HG03064 (cell line): ENCODE measurements at regions not wholly inside any gene's neighbourhood (a gene's known extent, or its start where the extent isn't known, plus 50 kb on each side); places are given as distances from the start of the nearest gene placed in this dataset.

Experiments
- ATAC-seq: cut with Tn5 transposase; IDR thresholded peaks from one replicate; pipeline ENCODE4 v1.9.1; 2021; ENCODE audit warnings: low read depth; ENCODE audit not compliant: unreplicated experiment

DNA sequence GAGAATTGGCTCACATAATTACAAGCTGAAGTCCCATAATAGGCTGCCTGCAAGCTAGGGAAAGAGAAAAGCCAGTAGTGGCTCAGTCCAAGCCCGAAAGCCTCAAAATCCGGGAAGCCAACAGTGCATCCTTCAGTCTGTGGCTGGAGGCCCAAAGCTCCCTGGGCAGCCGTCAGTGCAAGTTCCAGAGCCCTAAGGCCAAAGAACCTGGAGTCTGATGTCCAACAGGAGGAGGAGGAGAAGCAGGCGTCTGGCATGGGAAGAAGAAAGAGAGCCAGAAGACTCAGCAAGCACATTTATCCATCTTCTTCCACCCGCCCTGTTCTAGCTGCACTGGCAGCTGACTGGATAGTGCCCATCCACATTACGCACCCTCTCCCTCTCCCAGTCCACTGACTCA, 213.4 kb downstream of the GAS1 start:
- ATAC-seq, result no peak

DNA sequence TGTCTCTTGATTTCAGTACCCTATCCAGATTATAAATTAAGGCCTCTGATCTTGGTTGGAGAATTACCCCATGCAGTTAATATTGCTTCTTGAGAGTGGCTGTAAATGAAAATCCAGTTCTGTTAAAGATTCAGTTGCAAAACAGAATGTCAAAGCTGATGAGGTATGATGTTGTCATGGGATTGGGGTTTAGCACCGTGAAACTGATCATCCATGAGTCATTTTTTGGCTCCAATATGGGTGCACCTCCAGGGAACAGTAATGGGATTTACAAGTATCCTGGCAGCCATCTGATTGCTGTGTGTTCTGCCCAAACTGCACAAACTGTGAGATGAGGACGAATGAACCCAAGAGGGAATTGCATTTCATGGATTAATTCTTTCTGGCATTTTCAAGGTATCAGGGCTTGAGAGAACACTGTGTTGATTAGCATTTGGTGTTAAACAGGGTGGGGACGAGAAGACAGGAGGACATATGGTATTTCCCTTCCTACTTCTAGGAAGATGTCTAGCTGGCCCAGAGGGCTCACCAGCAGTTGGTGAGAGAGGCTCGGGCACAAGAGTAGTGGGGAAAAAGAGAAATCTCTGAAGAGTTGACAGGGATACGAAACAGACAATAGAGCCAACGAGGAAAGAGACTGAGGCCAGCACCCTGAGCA, 214.7 kb downstream of the GAS1 start:
- ATAC-seq, result no peak

DNA sequence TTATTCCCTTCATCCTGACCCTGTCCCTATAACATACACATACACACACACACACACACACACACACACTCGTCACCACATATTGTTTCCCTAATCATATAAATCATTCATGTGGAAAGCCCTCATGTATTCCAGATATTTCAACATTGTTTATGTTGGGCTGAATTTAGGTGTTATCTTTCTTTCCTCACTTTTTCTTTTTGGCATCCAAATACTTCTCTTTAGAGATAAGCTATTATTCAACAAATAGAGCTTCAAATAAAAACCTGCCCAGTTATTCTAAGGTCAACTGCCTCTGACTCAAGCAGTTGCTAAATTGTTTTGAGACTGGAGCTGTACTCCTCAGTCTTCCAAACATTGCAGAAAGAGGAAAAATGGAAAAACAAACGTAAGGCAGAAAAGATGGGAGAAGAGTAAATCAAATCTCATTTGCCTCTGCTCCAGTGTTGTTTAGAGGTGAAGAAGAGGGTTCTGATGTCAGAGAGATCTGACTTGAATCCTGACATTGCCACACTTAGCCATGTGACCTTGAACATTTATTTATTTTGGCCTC, 215.7 kb downstream of the GAS1 start:
- no peak for ATAC-seq

DNA sequence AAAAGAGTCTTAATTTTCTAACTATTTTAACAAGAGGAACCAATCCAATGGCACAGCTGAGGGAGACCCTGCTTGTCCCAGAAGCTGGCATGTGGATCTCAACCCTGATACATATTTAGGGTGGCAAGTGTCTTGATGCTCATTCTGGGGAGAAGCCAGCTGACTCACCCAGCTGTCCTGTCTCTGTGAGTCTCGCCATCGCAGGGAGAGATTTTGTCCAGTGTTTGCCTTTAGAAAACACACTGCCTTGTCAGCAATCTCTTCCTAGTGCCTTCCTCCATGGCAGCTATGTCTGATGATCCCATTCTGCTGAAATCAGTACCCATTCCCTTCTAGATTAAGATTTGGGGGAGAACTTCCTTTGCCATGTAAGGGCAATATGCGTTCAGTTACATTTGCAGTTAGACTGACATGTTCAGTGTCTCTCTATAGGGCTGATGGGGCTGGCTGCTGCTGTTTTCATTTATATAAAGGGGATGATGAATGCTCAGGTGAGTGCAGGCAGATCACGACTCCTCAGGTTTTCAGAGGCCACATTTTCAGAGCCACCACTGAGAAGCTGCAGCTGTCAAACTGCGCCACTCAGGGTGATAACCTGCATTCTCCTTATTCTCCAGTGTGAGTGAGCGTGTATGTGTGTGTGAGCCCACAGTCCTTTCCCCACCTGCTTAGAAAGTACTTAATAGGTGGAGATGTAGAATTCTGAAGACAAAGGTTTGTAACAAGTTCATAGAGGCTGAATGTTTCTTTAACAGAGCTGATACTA, 217.0 kb downstream of the GAS1 start:
- ATAC-seq, result no peak

DNA sequence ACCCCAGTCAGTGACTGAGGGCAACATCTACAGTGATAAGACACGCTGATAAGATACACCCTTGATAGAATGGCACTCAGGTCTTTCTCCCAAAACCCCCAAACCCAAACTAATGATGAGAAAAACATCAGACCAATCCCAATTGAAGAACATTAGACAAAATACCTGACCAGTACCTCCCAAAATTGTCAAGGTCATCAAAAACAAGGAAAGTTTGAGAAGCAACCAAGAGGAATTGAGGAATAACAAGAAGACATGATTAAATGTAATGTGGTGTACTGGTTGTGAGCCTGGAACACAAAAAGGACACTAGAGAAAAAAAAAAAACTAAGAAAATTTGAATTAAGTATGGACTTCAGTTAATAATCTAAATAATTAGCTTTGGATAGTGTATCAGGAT, 222.8 kb downstream of the GAS1 start:
- ATAC-seq, result no peak

DNA sequence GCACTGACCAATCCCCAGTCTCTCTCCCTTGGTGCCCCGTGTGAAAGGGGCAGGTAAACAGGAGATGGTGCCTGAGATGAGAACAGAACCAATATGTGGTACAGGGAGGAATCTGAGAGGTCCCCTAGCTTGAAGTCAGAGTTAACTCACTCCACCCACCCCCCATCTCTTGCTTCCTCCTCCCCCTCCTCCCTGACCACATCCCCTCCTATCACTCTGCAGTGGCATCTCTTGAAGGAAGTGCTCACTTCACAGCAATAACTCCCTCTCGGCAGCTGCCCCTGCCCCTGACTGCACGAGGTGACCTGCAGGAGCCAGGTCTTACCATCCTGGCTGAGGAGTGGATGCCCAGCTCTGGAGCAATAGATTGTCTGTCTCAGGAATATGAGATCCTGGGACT, 224.0 kb downstream of the GAS1 start:
- ATAC-seq, result no peak

DNA sequence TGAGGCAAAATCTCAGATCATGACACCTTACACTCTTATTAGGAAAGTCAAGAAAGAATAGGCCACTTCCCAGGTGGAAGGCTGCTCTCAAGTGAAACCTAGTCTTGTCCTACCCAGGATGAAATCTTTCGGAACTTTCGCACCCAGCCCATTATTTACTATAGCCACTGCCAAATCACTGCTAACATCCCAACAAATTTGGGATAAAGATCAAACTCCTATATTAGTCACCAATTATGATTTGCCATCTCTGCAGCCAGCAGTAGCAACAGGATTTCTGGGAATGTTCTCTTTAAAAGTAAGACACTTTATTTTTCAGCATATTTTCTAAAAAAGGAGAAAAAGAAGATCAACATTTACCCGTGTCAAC, 224.6 kb downstream of the GAS1 start:
- no peak for ATAC-seq

DNA sequence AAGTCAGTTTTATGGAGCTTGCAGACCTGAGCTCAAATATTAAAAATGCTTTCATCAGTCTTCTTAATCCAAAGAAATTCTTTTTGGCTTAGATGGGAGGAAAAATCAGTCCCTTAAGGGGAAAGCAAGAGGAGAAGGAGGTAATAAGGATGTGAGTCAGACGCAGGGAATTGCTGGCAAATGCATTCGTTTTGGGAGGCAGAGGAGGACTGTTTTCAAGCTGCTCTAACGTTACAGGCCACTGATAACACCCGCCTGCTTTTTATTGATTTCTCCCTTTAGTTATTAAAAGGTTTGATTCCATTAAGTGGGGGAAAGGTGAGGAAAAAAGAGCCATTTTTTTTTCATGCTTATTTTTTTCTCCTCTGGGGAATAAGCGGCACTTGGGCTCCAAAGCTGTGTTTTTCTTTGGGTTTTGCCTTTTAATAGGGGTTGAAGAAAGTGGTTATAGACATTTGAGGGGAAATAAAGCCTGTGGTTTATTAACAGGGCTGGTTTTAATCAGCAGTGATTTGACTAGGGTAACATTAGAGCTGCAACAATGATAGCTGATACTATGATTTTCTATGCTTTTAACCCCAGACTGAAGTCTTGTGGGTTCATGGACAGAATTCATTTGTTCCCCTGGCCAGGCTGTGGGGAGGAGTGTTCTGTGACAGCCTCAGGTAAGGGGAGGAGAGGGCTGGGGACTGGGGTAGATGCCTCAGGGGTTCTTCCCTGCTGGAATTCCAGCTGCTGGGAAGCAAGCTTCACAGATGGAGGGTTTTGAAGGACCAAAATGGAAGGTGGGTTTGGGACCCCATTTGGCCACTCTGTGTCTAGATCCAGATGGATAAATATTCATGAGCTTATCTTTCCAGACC, 225.2 kb downstream of the GAS1 start:
- no peak for ATAC-seq

DNA sequence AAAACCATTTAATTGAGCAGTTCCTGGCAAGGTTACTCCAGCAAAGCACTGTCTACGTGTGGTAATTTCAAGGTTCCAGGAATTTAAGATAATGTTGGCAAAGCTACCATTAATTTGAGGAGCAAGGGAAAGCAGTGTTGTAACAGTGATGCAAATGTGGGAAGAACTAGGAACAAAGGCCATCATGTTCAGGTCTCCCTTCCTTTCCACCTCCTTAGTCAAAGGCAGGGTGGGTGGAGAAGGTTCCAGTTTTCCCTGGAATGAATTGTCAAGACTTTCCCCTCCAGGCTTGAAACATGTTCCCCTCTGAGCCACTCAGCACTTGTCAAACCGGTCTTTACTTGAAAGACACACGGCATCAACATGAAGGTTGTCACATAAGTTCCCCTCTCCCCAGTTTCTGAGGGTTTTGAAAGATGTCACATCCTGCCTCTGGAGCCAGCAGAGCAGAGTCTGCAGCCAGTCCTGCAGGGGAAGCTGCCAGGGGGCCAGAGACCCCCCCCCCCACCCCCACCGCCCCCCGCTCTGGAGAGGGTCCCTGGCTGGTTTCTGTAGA, 226.0 kb downstream of the GAS1 start:
- no peak for ATAC-seq

DNA sequence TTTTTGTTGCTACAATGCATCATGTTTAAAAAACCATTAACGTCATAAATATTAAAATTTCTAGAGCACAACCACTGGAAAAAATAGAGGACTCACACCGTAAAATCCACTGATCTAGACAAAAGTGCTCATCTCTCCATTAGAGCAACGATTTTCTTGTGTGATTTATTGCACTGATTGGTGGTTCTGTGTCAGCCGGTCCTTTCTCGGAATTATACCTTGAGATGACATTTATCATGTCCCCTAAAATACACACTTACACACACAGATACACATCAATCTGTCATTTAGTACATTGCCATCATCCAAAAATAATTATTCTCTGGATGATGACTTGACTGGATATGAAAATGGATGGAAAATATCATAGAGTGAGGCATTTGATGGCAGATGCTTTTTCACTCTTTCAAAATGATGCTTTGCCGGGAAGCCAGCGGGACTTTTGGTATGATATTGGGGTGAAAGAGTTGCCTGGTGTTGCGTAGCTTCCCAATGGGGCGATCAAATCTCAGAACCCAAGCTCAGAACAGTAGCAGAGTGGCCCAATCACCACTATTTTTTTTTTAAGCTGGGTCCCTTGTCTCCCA, 226.6 kb downstream of the GAS1 start:
- ATAC-seq, result no peak

DNA sequence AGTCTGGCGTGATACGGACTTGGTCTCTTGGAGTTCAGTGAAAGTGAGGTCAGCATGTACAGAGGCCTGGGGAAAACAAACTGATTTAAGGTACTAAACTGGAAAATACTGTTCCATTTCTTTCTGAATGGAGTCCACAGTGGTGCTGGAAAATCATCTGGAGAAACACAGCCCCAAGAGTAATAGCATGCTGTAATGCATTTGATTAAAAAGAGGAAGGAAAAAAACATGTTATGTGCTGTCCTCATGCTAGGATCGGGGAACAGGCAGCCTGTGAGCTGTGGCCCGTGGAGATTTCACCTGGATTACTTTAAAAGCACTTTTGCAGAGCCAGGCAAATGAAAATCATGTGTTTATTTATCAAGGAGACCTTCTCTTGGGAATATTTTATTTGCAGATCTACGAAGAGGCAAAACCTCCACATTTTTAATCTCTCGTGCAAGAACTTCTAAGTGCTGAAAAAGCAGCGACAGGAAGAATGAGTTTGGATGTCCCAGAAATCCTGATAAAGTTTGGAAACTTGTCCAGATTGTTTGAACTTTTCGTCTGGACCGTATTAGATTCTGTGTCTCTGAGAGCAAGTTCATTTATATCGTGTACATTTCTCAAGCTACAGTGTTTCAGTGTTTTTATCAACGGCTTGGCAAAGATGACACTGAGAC, 228.8 kb downstream of the GAS1 start:
- ATAC-seq, result no peak

DNA sequence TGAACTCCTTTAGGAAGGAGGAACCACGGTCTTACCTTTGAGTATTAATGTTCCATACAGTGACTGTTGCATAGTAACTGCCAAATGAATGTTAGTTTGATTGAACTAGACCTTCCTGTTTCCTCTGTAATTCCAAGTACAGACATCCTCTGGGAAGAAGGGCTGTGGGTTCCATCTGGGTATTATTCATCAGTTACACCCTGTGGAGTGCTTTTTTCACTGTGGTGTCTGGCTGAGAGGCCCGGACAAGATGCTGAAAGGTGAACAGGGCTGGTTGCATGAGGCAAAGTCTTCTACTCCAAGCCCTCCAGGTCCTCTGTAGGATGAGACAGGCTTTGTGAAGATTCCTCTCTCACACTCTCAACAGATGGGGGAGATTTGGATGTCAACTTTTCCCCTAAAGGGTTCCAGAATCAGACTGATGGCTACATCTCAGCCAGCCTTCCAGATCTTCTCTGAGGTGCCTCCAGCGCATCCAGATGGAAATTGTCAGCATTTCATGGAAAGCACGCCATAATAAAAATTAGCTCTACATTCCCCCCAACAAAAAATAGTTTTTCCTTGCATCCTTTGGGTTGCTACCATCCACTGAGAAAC, 230.9 kb downstream of the GAS1 start:
- no peak for ATAC-seq

DNA sequence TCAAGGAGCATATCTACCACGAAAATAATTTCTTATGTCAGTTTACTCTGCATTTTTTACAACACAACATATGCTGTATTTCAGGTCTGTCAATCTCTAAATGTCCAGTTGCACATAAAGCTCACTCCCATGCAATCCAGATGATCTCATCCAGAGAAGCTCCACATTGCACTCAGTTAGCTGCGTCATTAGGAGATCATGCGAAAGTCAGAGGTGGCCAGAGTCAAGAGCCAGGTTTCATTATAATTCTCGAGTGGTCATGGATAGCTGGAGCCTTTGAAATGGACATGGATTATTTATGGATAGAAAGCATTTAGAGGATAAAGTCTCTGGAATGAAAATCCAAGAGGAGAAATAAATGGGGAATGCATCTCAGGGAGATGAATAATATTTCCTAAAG, 232.3 kb downstream of the GAS1 start:
- no peak for ATAC-seq

DNA sequence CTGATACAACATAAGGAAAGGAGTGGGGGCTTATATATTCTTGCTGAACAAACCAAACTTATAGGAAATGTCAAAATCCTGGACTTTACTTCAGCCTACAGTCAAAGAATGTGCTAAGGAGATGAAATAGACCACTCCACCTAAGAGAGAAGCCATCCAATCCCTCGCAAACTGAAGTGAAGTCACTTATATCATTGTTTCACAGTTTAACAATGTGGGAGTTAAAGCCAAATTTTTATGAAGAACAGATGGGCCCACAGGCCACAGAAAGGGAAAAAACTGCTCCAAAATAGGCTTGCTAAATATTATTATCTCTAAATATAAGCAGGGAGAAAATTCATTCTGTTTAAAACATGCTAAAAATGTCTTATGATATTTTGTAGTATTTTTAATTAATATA, 233.3 kb downstream of the GAS1 start:
- ATAC-seq, result no peak

DNA sequence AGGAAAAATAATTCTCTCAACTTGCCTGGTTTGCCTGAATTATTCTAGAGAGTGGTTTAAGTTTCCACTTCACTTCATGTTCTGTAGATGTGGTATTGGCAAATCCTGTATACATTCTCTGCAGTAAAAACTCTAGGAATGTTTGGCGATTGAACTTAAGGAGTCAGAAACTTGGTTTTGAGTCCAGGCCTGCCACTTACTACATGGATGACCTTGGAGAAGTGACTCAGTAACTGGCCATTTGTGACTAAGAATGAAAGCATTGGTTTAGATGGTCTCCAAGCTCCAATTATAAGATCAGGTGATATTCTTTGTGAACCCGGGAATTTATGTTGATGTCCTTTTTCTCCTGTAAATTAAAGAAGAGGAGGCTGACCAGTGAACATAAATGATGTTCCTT, 233.8 kb downstream of the GAS1 start:
- ATAC-seq, result no peak

DNA sequence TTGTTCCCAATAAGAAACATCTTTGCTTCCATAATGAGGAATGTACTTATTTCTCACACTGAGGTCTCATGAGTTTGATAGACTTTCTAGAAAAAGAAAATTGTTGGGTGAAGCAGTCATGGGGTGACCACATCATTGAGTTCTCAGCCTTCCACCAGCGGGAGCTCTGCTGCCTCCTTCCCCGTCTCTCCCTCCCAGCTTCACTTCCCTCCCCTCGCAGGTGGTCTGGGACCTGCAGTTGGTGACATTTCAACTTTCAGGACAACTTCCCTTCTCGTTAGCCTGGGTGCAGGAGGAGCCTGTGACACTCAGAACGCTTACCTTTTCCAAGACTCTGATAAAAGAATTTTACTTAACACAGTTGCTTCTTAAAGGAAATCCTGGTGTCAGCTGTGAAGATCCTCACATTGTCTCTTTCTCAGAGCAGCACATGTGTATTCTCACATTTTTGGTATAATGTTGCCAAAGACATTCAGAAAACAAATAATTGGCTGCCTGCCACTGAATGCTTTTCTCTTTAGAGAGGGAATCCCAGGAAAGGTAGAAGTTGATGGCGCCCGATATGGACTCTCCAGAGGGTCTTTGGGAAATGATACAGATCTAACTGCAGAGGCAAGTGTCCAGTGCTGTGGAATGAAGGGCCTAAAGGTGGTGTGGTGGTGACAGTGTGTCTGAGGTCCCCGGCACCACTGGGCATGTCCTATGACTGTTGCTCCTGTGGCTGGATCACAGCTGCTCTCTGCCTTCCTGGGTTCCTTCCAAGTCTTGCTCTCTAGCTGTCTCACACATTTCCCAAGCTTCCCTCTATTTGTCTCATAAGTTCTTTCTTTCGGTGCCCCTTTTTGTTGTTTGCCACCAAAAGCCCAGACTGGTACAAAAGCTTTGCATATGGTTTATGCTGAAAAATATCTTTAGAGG, 238.1 kb downstream of the GAS1 start:
- no peak for ATAC-seq

DNA sequence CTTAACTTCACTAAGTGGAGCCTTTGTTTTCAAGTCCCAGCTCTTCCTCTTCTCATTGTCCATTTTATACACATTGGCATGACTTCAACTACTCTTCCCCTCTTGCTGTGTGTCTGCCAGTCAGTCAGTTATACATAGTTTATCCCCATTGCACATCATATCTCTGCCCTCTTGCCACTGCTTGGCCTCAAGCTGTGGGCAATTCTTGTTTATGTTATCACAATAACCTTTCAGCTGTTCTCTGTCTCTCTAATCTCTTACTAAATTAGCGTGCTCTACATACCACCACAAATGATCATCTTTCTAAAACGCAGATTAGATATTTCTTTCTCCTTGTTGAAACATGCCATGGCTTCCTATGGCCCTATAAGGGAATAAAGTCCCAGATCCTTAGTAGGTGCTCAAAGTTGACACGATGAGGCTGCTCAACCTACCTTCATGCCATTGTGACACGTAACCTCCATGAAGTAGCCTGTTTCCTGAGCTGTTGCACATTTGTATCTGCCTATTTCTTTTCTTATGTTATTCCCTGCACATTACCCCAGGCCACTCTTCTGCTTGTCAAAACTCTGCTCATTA, 239.3 kb downstream of the GAS1 start:
- no peak for ATAC-seq

DNA sequence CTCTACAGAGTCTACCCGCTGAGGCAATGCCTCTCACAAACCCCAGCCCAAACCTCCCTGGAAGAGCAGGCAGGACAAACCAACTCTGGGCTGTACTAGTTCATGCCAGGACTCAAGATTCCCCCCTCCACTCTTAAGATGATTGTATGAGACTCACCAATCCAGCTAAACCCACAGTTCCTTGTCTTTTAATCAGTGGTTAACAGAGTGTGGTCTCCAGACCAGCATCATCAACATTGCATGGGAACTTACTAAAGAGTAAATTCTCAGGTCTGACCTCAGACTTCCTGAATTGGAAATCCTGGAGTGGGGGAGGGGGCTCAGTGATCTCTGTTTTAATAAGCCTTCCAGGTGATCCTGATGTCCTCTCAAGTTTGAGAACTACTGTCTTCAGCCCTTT, 240.9 kb downstream of the GAS1 start:
- ATAC-seq, result no peak
